ENCODE measurements at regions not wholly inside any gene's neighbourhood (a gene's known extent, or its start where the extent isn't known, plus 50 kb on each side); places are given as distances from the start of the nearest gene placed in this dataset.

DNA sequence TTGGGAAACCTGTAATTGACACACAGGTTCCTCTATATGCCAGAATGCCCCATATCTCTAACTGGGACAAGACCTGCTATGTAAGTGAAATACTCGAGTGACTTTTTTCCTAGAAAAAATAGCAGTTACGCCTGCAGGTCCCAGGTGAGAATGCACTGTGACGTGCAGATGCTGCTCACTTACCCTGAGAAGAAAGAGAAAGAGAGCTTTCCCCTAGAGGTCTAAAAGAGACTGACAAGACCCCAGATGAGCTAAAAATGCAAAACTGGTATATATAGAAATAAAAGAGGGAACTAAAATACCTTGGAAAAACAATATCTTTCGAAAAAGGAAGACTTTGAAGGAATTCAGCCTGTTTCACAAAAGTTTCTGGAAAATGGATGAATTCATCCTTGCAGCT lies 383.0 kb upstream of the DCC start:
- WGBS, 2 experiments, result 88 to 91% methylated on average over 4 of the region's 4 CpGs
- Histone ChIP-seq H3K9me3 (ENCODE audit: control insufficient read depth, low read length) (no peaks in the 10 kb centered on the region), H3K4me3 (ENCODE audit: insufficient read depth, low read depth, low read length) (no peak overlapping the region), H3K27me3 (ENCODE audit: control insufficient read depth, insufficient read depth, low read length, poor library complexity, severe bottlenecking) (no peaks in the 10 kb centered on the region), H3K4me1 (ENCODE audit: control insufficient read depth, insufficient read depth, low read length) (no peaks in the 10 kb centered on the region), H3K36me3 (ENCODE audit: control insufficient read depth, insufficient read depth, low read length) (no peaks in the 10 kb centered on the region), H3K27ac (ENCODE audit: insufficient read depth, low read depth, low read length, poor library complexity, severe bottlenecking) (no peak overlapping the region)

GRCh38 chr18:51980101-51980500 lies 359.9 kb upstream of the DCC start:
- Histone ChIP-seq H3K36me3 (ENCODE audit: control insufficient read depth, insufficient read depth, low read length) (no peaks in the 10 kb centered on the region), H3K27ac (ENCODE audit: insufficient read depth, low read depth, low read length, poor library complexity, severe bottlenecking) (no peak overlapping the region), H3K4me1 (ENCODE audit: control insufficient read depth, insufficient read depth, low read length) (no peaks in the 10 kb centered on the region), H3K9me3 (ENCODE audit: control insufficient read depth, low read length) (no peaks in the 10 kb centered on the region), H3K27me3 (ENCODE audit: control insufficient read depth, insufficient read depth, low read length, poor library complexity, severe bottlenecking) (no peaks in the 10 kb centered on the region), H3K4me3 (ENCODE audit: insufficient read depth, low read depth, low read length) (no peak overlapping the region)
- WGBS, 2 experiments, result 89 to 94% methylated on average over 3 of the region's 3 CpGs

GRCh38 chr18:51988277-51988676 lies 351.7 kb upstream of the DCC start:
- Histone ChIP-seq H3K27ac (ENCODE audit: insufficient read depth, low read depth, low read length, poor library complexity, severe bottlenecking) (no peak overlapping the region), H3K4me3 (ENCODE audit: insufficient read depth, low read depth, low read length) (no peak overlapping the region), H3K9me3 (ENCODE audit: control insufficient read depth, low read length) (no peaks in the 10 kb centered on the region), H3K27me3 (ENCODE audit: control insufficient read depth, insufficient read depth, low read length, poor library complexity, severe bottlenecking) (no peaks in the 10 kb centered on the region), H3K36me3 (ENCODE audit: control insufficient read depth, insufficient read depth, low read length) (no peaks in the 10 kb centered on the region), H3K4me1 (ENCODE audit: control insufficient read depth, insufficient read depth, low read length) (peaks cover 14% of the 10 kb centered on the region)
- 0% methylated on average over 2 of the region's 2 CpGs for WGBS, 2 experiments

DNA sequence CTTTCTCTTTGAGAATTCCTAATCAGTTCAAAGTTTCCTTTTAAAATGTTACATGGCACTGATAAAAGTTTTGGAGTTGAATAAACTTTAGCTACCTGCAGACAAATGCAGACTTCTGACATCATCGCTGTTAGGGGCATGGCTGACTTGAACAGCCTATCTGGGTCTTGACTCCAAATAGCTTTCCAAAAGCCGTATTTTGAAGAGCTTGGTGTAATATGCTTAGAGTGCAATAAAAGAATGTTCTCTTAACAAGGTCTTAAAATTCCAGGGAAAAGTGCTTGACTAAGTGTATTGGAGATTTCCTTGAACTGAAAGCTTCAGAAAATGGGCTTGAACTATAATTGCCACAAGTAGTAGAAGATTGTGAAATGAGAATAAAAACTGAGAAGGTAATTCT lies 342.9 kb upstream of the DCC start:
- Histone ChIP-seq H3K4me3 (ENCODE audit: insufficient read depth, low read depth, low read length) (no peak overlapping the region), H3K4me1 (ENCODE audit: control insufficient read depth, insufficient read depth, low read length) (no peaks in the 10 kb centered on the region), H3K9me3 (ENCODE audit: control insufficient read depth, low read length) (no peaks in the 10 kb centered on the region), H3K27ac (ENCODE audit: insufficient read depth, low read depth, low read length, poor library complexity, severe bottlenecking) (no peak overlapping the region), H3K36me3 (ENCODE audit: control insufficient read depth, insufficient read depth, low read length) (no peaks in the 10 kb centered on the region), H3K27me3 (ENCODE audit: control insufficient read depth, insufficient read depth, low read length, poor library complexity, severe bottlenecking) (no peaks in the 10 kb centered on the region)
- WGBS, 2 experiments, result 94 to 95% methylated on average over 2 of the region's 2 CpGs

- Histone ChIP-seq H3K4me3 (ENCODE audit: insufficient read depth, low read depth, low read length) (no peak overlapping the region), H3K4me1 (ENCODE audit: control insufficient read depth, insufficient read depth, low read length) (no peaks in the 10 kb centered on the region), H3K9me3 (ENCODE audit: control insufficient read depth, low read length) (no peaks in the 10 kb centered on the region), H3K27me3 (ENCODE audit: control insufficient read depth, insufficient read depth, low read length, poor library complexity, severe bottlenecking) (no peaks in the 10 kb centered on the region), H3K27ac (ENCODE audit: insufficient read depth, low read depth, low read length, poor library complexity, severe bottlenecking) (no peak overlapping the region), H3K36me3 (ENCODE audit: control insufficient read depth, insufficient read depth, low read length) (no peaks in the 10 kb centered on the region)
- 89 to 95% methylated on average over 3 of the region's 3 CpGs for WGBS, 2 experiments
Observed at GRCh38 chr18:51998066-51998465, 341.9 kb upstream of the DCC start.

DNA sequence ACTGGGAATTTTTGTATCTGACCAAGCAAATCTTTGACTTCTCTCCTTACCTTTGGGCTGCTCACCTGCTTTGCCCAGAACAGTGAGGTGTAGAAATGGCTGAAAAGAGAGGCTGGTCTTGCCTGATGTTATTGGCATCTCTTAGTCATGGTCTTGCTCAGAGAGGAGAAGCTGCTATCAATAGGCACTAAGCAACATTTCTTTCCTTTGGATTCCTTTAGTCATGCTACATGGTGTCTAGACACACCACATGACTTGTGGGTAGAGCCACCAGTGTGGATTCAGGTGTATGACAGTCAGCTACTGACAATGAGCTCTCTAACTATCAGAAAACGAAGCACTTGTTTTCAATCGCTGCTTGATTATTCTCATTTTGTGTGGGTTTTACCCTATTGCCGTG lies 341.3 kb upstream of the DCC start:
- Histone ChIP-seq H3K27ac (ENCODE audit: insufficient read depth, low read depth, low read length, poor library complexity, severe bottlenecking) (no peak overlapping the region), H3K27me3 (ENCODE audit: control insufficient read depth, insufficient read depth, low read length, poor library complexity, severe bottlenecking) (no peaks in the 10 kb centered on the region), H3K4me1 (ENCODE audit: control insufficient read depth, insufficient read depth, low read length) (no peaks in the 10 kb centered on the region), H3K36me3 (ENCODE audit: control insufficient read depth, insufficient read depth, low read length) (no peaks in the 10 kb centered on the region), H3K4me3 (ENCODE audit: insufficient read depth, low read depth, low read length) (no peak overlapping the region), H3K9me3 (ENCODE audit: control insufficient read depth, low read length) (no peaks in the 10 kb centered on the region)
- WGBS, 2 experiments, result 97% methylated on average over 3 of the region's 3 CpGs

- 92 to 94% methylated on average over 2 of the region's 2 CpGs for WGBS, 2 experiments
- Histone ChIP-seq H3K36me3 (ENCODE audit: control insufficient read depth, insufficient read depth, low read length) (no peaks in the 10 kb centered on the region), H3K27me3 (ENCODE audit: control insufficient read depth, insufficient read depth, low read length, poor library complexity, severe bottlenecking) (no peaks in the 10 kb centered on the region), H3K4me1 (ENCODE audit: control insufficient read depth, insufficient read depth, low read length) (no peaks in the 10 kb centered on the region), H3K27ac (ENCODE audit: insufficient read depth, low read depth, low read length, poor library complexity, severe bottlenecking) (no peak overlapping the region), H3K4me3 (ENCODE audit: insufficient read depth, low read depth, low read length) (no peak overlapping the region), H3K9me3 (ENCODE audit: control insufficient read depth, low read length) (no peaks in the 10 kb centered on the region)
Observed at GRCh38 chr18:51999351-51999750, 340.6 kb upstream of the DCC start.

DNA sequence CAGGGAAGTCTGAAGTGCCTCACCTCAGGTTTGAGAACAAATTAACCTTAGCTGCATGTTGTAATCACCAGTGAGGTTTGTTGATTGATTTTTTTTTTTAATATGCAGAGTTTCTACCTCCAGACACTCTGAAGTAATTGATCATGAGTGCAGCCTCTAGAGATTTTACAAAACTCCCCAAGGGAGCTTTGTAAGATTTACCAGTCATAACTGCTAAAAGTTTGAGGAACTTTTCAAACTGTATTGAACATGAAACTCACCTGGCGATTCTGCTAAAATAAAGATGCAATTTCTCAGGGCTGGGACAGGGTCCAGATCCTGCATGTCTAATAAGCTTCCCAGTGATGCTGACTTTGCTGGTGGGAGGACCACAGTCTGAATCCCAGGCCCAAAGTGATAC lies 339.6 kb upstream of the DCC start:
- Histone ChIP-seq H3K4me1 (ENCODE audit: control insufficient read depth, insufficient read depth, low read length) (no peaks in the 10 kb centered on the region), H3K36me3 (ENCODE audit: control insufficient read depth, insufficient read depth, low read length) (no peaks in the 10 kb centered on the region), H3K9me3 (ENCODE audit: control insufficient read depth, low read length) (no peaks in the 10 kb centered on the region), H3K27ac (ENCODE audit: insufficient read depth, low read depth, low read length, poor library complexity, severe bottlenecking) (no peak overlapping the region), H3K27me3 (ENCODE audit: control insufficient read depth, insufficient read depth, low read length, poor library complexity, severe bottlenecking) (no peaks in the 10 kb centered on the region), H3K4me3 (ENCODE audit: insufficient read depth, low read depth, low read length) (no peak overlapping the region)
- 96 to 97% methylated on average over 1 of the region's 1 CpG for WGBS, 2 experiments

- Histone ChIP-seq H3K36me3 (ENCODE audit: control insufficient read depth, insufficient read depth, low read length) (no peaks in the 10 kb centered on the region), H3K9me3 (ENCODE audit: control insufficient read depth, low read length) (no peaks in the 10 kb centered on the region), H3K27me3 (ENCODE audit: control insufficient read depth, insufficient read depth, low read length, poor library complexity, severe bottlenecking) (no peaks in the 10 kb centered on the region), H3K4me1 (ENCODE audit: control insufficient read depth, insufficient read depth, low read length) (no peaks in the 10 kb centered on the region), H3K27ac (ENCODE audit: insufficient read depth, low read depth, low read length, poor library complexity, severe bottlenecking) (no peak overlapping the region), H3K4me3 (ENCODE audit: insufficient read depth, low read depth, low read length) (no peak overlapping the region)
- WGBS, 2 experiments, result 100% methylated on average over 1 of the region's 1 CpG
Observed at GRCh38 chr18:52001106-52001505, 338.9 kb upstream of the DCC start.

DNA sequence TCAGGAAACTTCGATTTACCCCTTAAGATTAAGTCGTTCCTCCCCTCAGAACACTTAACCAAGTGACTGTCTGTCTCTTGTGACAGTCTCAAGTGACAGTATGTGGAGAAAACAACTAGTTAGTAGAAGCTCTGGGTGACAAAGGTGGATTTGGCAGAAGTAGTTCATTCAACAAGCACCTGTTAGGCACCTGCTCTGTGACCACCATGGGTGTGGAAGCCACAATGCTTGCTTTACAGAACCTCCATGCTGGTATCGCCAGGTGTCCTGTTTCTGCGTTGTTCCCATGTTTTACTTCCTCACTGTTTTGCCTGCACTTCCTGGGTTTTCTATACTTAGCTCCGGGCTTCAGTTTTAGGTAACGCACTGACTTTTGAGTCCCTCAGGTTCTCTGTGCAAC lies 337.4 kb upstream of the DCC start:
- WGBS, 2 experiments, result 91 to 96% methylated on average over 6 of the region's 6 CpGs
- H3K36me3 ChIP-seq (ENCODE audit: control insufficient read depth, insufficient read depth, low read length), result no peaks in the 10 kb centered on the region
- no peak overlapping the region for H3K4me3 ChIP-seq (ENCODE audit: insufficient read depth, low read depth, low read length)
- H3K27me3 ChIP-seq (ENCODE audit: control insufficient read depth, insufficient read depth, low read length, poor library complexity, severe bottlenecking), result no peaks in the 10 kb centered on the region
- H3K4me1 ChIP-seq (ENCODE audit: control insufficient read depth, insufficient read depth, low read length), result no peaks in the 10 kb centered on the region
- H3K9me3 ChIP-seq (ENCODE audit: control insufficient read depth, low read length), result no peaks in the 10 kb centered on the region
- no peak overlapping the region for H3K27ac ChIP-seq (ENCODE audit: insufficient read depth, low read depth, low read length, poor library complexity, severe bottlenecking)

- 59 to 71% methylated on average over 1 to 2 of the region's 2 CpGs for WGBS, 2 experiments
Observed at GRCh38 chr18:52007105-52007504, 332.9 kb upstream of the DCC start.

More at GRCh38 chr18:52007105-52007504, 332.9 kb upstream of the DCC start:
- H3K27ac ChIP-seq (ENCODE audit: insufficient read depth, low read depth, low read length, poor library complexity, severe bottlenecking), result no peak overlapping the region
- H3K4me1 ChIP-seq (ENCODE audit: control insufficient read depth, insufficient read depth, low read length), result no peaks in the 10 kb centered on the region
- no peaks in the 10 kb centered on the region for H3K27me3 ChIP-seq (ENCODE audit: control insufficient read depth, insufficient read depth, low read length, poor library complexity, severe bottlenecking)
- no peak overlapping the region for H3K4me3 ChIP-seq (ENCODE audit: insufficient read depth, low read depth, low read length)
- no peaks in the 10 kb centered on the region for H3K9me3 ChIP-seq (ENCODE audit: control insufficient read depth, low read length)
- no peaks in the 10 kb centered on the region for H3K36me3 ChIP-seq (ENCODE audit: control insufficient read depth, insufficient read depth, low read length)

Measured in ectodermal cell (in vitro differentiated cells).